Spleen (tissue), 7 donors: ENCODE measurements at regions not wholly inside any gene's neighbourhood (a gene's known extent, or its start where the extent isn't known, plus 50 kb on each side); places are given as distances from the start of the nearest gene placed in this dataset.

ENCODE experiments used
- POLR2A ChIP-seq, 3 donors: fragments of 450-650 bp; IDR thresholded peaks; one replicate each; pipeline ENCODE4 v1.5.1; 2017; ENCODE audit warnings: antibody characterized with exemption in 3 of 3, mild to moderate bottlenecking in 1 of 3
- POLR2AphosphoS5 ChIP-seq, 3 donors: sonication (generic); formaldehyde crosslinking; IDR thresholded peaks; one replicate each; pipeline ENCODE4 v1.5.1; 2017; ENCODE audit warnings: antibody characterized with exemption in 3 of 3
- TF ChIP-seq, protein P1 (sequence below), 11 experiments: fragments of 200-600 bp in 7 of 11; fragments of 450-650 bp in 4 of 11; sonication (generic) in 4 of 11; IDR thresholded peaks in 8 of 11; conservative IDR thresholded peaks in 3 of 11; 1 replicate in 7 of 11; 2 replicates in 4 of 11; pipeline versions ENCODE4 v1.4.0 to v1.8.0; 2016 to 2021; ENCODE audit warnings: antibody characterized with exemption in 11 of 11, inconsistent platforms in 4 of 11, mild to moderate bottlenecking in 1 of 11
- donor health status: DM: no; HTN: no; CAD: no; lungs with moderate emphysema.
- donor health status: DM: no; HTN: no; CAD: no.
- donor health status: DM: no; HTN: no; CAD: no.

DNA sequence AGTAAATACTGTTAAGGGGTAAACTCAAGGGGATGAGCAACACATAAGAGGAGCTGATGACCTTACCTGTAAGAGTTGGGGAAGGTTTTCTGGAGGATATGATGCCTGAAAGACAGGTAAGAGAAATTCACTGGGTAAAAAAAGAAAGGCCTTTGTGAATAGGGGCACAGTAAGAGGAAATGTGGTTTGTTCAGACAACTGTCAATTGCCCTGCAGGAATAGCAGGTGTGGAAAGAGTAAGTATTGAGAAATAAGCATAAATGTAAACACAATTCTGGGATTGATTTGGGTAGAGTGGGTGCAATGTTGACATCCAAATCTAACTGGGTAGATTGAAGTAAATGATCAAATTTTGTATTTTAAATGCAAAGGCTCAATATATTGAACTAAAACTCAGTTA is 670.0 kb downstream of the DHX35 start:
- TF ChIP-seq, protein P1, sequence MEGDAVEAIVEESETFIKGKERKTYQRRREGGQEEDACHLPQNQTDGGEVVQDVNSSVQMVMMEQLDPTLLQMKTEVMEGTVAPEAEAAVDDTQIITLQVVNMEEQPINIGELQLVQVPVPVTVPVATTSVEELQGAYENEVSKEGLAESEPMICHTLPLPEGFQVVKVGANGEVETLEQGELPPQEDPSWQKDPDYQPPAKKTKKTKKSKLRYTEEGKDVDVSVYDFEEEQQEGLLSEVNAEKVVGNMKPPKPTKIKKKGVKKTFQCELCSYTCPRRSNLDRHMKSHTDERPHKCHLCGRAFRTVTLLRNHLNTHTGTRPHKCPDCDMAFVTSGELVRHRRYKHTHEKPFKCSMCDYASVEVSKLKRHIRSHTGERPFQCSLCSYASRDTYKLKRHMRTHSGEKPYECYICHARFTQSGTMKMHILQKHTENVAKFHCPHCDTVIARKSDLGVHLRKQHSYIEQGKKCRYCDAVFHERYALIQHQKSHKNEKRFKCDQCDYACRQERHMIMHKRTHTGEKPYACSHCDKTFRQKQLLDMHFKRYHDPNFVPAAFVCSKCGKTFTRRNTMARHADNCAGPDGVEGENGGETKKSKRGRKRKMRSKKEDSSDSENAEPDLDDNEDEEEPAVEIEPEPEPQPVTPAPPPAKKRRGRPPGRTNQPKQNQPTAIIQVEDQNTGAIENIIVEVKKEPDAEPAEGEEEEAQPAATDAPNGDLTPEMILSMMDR (IDR thresholded peaks at IDR 0.05 in 8 of 11, conservative IDR thresholded peaks at IDR 0.05 in 3 of 11), result no peak
- no peak for TF ChIP-seq POLR2A (IDR thresholded peaks at IDR 0.05)
- no peak for TF ChIP-seq POLR2AphosphoS5 (IDR thresholded peaks at IDR 0.05)
